Activated CD8-positive, alpha-beta T cell treated with anti-CD3 and anti-CD28 coated beads for 36 hours (primary cell): ENCODE measurements at regions not wholly inside any gene's neighbourhood (a gene's known extent, or its start where the extent isn't known, plus 50 kb on each side); places are given as distances from the start of the nearest gene placed in this dataset.

ENCODE experiments used
- ATAC-seq: fragments of 200-7000 bp; cut with Tn5 transposase; one replicate; pipeline ENCODE4 v1.10.0; 2021; ENCODE audit warnings: mild to moderate bottlenecking, moderate library complexity
- CTCF ChIA-PET: fragments of 350-600 bp; sonication (Branson Sonifier 250); formaldehyde crosslinking; loops from one replicate; lab custom pipeline; 2021; ENCODE audit warnings: antibody characterized with exemption; lab: Charles Lee
- POLR2A ChIA-PET: fragments of 350-600 bp; sonication (Branson Sonifier 250); formaldehyde crosslinking; loops from one replicate; lab custom pipeline; 2021; ENCODE audit warnings: antibody characterized with exemption; lab: Charles Lee
- DNase-seq: peaks from one replicate; pipeline ENCODE4 v3.0.0-alpha.2; 2020
- H3K27ac Mint-ChIP-seq: one replicate; pipeline ENCODE4 v1.8.0; 2021; ENCODE audit warnings: mild to moderate bottlenecking, mixed read lengths
- H3K27me3 Mint-ChIP-seq: one replicate; pipeline ENCODE4 v1.8.0; 2021; ENCODE audit warnings: mixed read lengths
- H3K36me3 Mint-ChIP-seq: one replicate; pipeline ENCODE4 v1.8.0; 2021; ENCODE audit warnings: low read depth, mixed read lengths
- H3K4me1 Mint-ChIP-seq: one replicate; pipeline ENCODE4 v1.8.0; 2021; ENCODE audit warnings: low read depth, mixed read lengths
- H3K4me3 Mint-ChIP-seq: one replicate; pipeline ENCODE4 v1.8.0; 2021; ENCODE audit warnings: mild to moderate bottlenecking, moderate library complexity, mixed read lengths
- H3K9me3 Mint-ChIP-seq: one replicate; pipeline ENCODE4 v1.8.0; 2021; ENCODE audit warnings: mixed read lengths
- CTCF ChIP-seq: fragments of 200-600 bp; IDR thresholded peaks from one replicate; pipeline ENCODE4 v1.8.0; 2022; ENCODE audit warnings: antibody characterized with exemption, mild to moderate bottlenecking
- intact Hi-C: fragments of 100-400 bp; cut with micrococcal nuclease; formaldehyde crosslinking; loops from one replicate; pipeline ENCODE4 v1.10.0; 2022

GRCh38 chr5:145117285-145117684, 717.9 kb downstream of the PRELID2 start:
- DNase-seq (no peak), ATAC-seq (no peak)
- Mint-ChIP-seq H3K4me3 (no peak overlapping the region), H3K4me1 (no peaks in the 10 kb centered on the region), H3K36me3 (no peaks in the 10 kb centered on the region), H3K9me3 (peaks cover 1% of the 10 kb centered on the region), H3K27me3 (no peaks in the 10 kb centered on the region), H3K27ac (no peak overlapping the region)
- CTCF ChIA-PET, result no interaction called here
- intact Hi-C loops, result no loop called here
- POLR2A ChIA-PET, result no interaction called here
- TF ChIP-seq CTCF, result no peak

DNA sequence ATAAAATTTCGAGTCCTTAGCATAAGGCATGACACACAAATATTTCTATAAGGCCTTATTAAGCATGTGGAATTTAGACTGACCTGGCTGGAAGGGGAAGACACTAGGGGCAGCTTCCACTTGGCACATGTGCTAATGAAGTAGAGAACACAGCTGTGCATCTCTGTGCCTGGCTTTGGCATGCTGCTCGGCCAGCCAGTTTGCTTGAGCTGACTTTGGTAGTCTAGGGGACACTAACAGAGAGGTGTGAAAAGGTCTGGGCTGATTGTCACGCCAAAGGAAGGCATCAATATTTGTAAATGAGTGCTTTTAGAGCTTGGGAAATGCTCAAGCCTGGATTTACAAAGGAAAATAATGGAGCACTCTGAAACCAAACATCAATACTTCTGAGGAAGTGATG, 723.7 kb downstream of the PRELID2 start:
- ChIA-PET CTCF (no interaction called here), POLR2A (no interaction called here)
- no peak overlapping the region for H3K4me3 Mint-ChIP-seq
- H3K27me3 Mint-ChIP-seq, result no peaks in the 10 kb centered on the region
- H3K36me3 Mint-ChIP-seq, result no peaks in the 10 kb centered on the region
- no peaks in the 10 kb centered on the region for H3K4me1 Mint-ChIP-seq
- no peak for DNase-seq
- TF ChIP-seq CTCF, result no peak
- ATAC-seq, result no peak
- peaks cover 13% of the 10 kb centered on the region for H3K9me3 Mint-ChIP-seq
- H3K27ac Mint-ChIP-seq, result no peak overlapping the region
- intact Hi-C loops, result no loop called here

- Mint-ChIP-seq H3K4me3 (no peak overlapping the region), H3K27ac (no peak overlapping the region), H3K4me1 (no peaks in the 10 kb centered on the region), H3K9me3 (peaks cover 13% of the 10 kb centered on the region), H3K27me3 (no peaks in the 10 kb centered on the region), H3K36me3 (no peaks in the 10 kb centered on the region)
- ChIA-PET POLR2A (interaction anchor here (0.6 kb wide), 1 partner anchor 777 kb away, joined by 3 read pairs; no protein-coding TSS in a partner anchor), CTCF (no interaction called here)
- ATAC-seq (no peak), DNase-seq (no peak)
- no peak for TF ChIP-seq CTCF
- intact Hi-C loops, result no loop called here
These were observed 724.3 kb downstream of the PRELID2 start for GRCh38 chr5:145110834-145111233.

DNA sequence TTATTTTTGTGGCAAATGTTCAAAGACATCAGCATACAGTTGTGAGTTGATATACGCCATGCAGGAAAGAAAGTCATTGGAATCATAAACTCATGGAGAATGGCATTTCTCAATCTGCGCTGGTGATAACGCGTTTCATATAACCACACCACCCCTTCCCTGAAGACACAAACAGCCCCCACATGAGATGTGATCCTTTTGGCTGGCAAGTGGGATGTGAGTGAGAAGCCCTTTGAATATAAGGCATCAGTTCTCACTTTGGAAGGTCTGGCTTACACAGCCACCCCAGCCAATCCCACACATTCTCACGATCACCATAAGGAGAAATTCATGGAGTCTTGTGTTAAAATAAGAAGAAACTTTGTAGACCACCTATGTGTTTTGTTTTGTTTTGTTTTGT, 725.0 kb downstream of the PRELID2 start:
- peaks cover 13% of the 10 kb centered on the region for H3K9me3 Mint-ChIP-seq
- H3K4me3 Mint-ChIP-seq, result no peak overlapping the region
- no peak overlapping the region for H3K27ac Mint-ChIP-seq
- no peaks in the 10 kb centered on the region for H3K36me3 Mint-ChIP-seq
- CTCF ChIA-PET, result no interaction called here
- intact Hi-C loops, result no loop called here
- POLR2A ChIA-PET, result interaction anchor here (0.6 kb wide), 1 partner anchor 777 kb away, joined by 3 read pairs; no protein-coding TSS in a partner anchor
- no peak for DNase-seq
- TF ChIP-seq CTCF, result no peak
- ATAC-seq, result no peak
- no peaks in the 10 kb centered on the region for H3K27me3 Mint-ChIP-seq
- H3K4me1 Mint-ChIP-seq, result no peaks in the 10 kb centered on the region

DNA sequence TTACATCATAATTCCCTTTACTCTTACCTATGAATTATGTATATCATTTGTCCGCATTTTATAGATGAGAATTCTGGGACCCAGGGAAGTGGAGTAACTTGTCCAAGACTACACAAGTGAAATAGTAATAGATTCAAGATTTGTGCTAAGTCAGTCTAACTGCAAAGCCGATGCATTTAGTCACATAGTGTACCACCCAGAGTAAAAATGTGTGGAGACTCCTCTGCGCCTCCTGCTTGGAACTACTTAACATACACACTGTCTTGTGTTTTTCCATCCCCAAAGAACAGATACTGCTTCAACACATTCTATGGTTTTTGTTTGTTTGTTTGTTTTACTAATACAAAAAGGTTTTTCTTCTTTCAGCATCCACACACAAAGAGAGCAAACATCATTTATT, 729.8 kb downstream of the PRELID2 start:
- ChIA-PET CTCF (no interaction called here), POLR2A (no interaction called here)
- no peak overlapping the region for H3K27ac Mint-ChIP-seq
- H3K27me3 Mint-ChIP-seq, result no peaks in the 10 kb centered on the region
- no peak for ATAC-seq
- H3K4me1 Mint-ChIP-seq, result no peaks in the 10 kb centered on the region
- no peak overlapping the region for H3K4me3 Mint-ChIP-seq
- no peak for DNase-seq
- intact Hi-C loops, result no loop called here
- H3K9me3 Mint-ChIP-seq, result peaks cover 9% of the 10 kb centered on the region
- TF ChIP-seq CTCF, result no peak
- no peaks in the 10 kb centered on the region for H3K36me3 Mint-ChIP-seq
